ENCODE measurements at regions not wholly inside any gene's neighbourhood (a gene's known extent, or its start where the extent isn't known, plus 50 kb on each side); places are given as distances from the start of the nearest gene placed in this dataset.

- DNase-seq: no peak
Measured at GRCh38 chr17:34825102-34825501, 136.2 kb downstream of the CCT6B start.

GRCh38 chr17:34823023-34823422, 138.2 kb downstream of the CCT6B start:
- DNase-seq: no peak

GRCh38 chr17:34822007-34822739, 139.1 kb downstream of the CCT6B start:
- DNase-seq: no peak

GRCh38 chr17:34820922-34821321, 140.3 kb downstream of the CCT6B start:
- DNase-seq: no peak

GRCh38 chr17:34820248-34820801, 140.9 kb downstream of the CCT6B start:
- DNase-seq: peak in 1 of 5 experiments; percentile 7

- DNase-seq: no peak
Measured at GRCh38 chr17:34817252-34818035, 143.8 kb downstream of the CCT6B start.

- DNase-seq: no peak
Measured at GRCh38 chr17:34816848-34817247, 144.4 kb downstream of the CCT6B start.

GRCh38 chr17:34813290-34813689, 148.0 kb downstream of the CCT6B start:
- no peak for DNase-seq

- DNase-seq: no peak
Measured at GRCh38 chr17:34811561-34811960, 149.7 kb downstream of the CCT6B start.

- DNase-seq: no peak
Measured at GRCh38 chr17:34800661-34801060, 160.6 kb downstream of the CCT6B start.

GRCh38 chr17:34799751-34800150, 161.5 kb downstream of the CCT6B start:
- no peak for DNase-seq

GRCh38 chr17:34798581-34798980, 162.7 kb downstream of the CCT6B start:
- DNase-seq: no peak

GRCh38 chr17:34797720-34798119, 163.5 kb downstream of the CCT6B start:
- DNase-seq: peak in 1 of 5 experiments; percentile 14

GRCh38 chr17:34793231-34793908, 167.9 kb downstream of the CCT6B start:
- no peak for DNase-seq

GRCh38 chr17:34788696-34789095, 172.6 kb downstream of the CCT6B start:
- no peak for DNase-seq

- no peak for DNase-seq
Measured at GRCh38 chr17:34784526-34784925, 176.7 kb downstream of the CCT6B start.

- DNase-seq: no peak
Measured at GRCh38 chr17:34782271-34782670, 179.0 kb downstream of the CCT6B start.

- DNase-seq: no peak
Measured at GRCh38 chr17:34781571-34782108, 179.6 kb downstream of the CCT6B start.

GRCh38 chr17:34781071-34781470, 180.2 kb downstream of the CCT6B start:
- DNase-seq: no peak

GRCh38 chr17:34780438-34780837, 180.8 kb downstream of the CCT6B start:
- no peak for DNase-seq

GRCh38 chr17:34776456-34777443, 184.5 kb downstream of the CCT6B start:
- no peak for DNase-seq

- DNase-seq: no peak
Measured at GRCh38 chr17:34773036-34773435, 188.2 kb downstream of the CCT6B start.
